OCI-LY3 (cell line): ENCODE measurements at regions not wholly inside any gene's neighbourhood (a gene's known extent, or its start where the extent isn't known, plus 50 kb on each side); places are given as distances from the start of the nearest gene placed in this dataset.

Experiments used
- CTCF ChIP-seq: fragments of 200-600, 300-600 bp; sonication (generic); IDR thresholded peaks from 2 replicates; pipeline ENCODE4 v1.5.1; 2014; ENCODE audit warnings: antibody characterized with exemption, low read length, low read depth
- EZH2phosphoT487 ChIP-seq: fragments of 200-600 bp; shearing (Covaris generic); IDR thresholded peaks from 2 replicates; pipeline ENCODE4 v1.6.1; 2018; ENCODE audit warnings: antibody characterized with exemption, mixed run types, low read depth

- TF ChIP-seq CTCF: no peak
- TF ChIP-seq EZH2phosphoT487: no peak
Observed at GRCh38 chr5:72021651-72022357, 85.5 kb upstream of the MAP1B start.
